SK-N-SH treated with all-trans-retinoic acid at 6 μM for 48 hours (cell line): ENCODE measurements at regions not wholly inside any gene's neighbourhood (a gene's known extent, or its start where the extent isn't known, plus 50 kb on each side); places are given as distances from the start of the nearest gene placed in this dataset.

ENCODE experiments used
- ATAC-seq: fragments of 200-7000 bp; cut with Tn5 transposase; 3 replicates; pipeline ENCODE4 v1.9.1; 2020; ENCODE audit warnings: mild to moderate bottlenecking, moderate library complexity
- ARNTL ChIP-seq: fragments of 450-650 bp; formaldehyde crosslinking; IDR thresholded peaks from 2 replicates; pipeline ENCODE4 v1.5.0; 2020; ENCODE audit warnings: low read depth, mild to moderate bottlenecking, moderate library complexity, borderline replicate concordance
- BACH2 ChIP-seq: fragments of 250-450 bp; sonication (Bioruptor Pico); IDR thresholded peaks from 2 replicates; pipeline ENCODE4 v1.9.0; 2021; ENCODE audit warnings: mild to moderate bottlenecking, borderline replicate concordance
- CREB5 ChIP-seq: fragments of 250-450 bp; sonication (Bioruptor Pico); IDR thresholded peaks from 2 replicates; pipeline ENCODE4 v1.5.1; 2020; ENCODE audit warnings: low read depth, mild to moderate bottlenecking, moderate library complexity
- CSDC2 ChIP-seq: fragments of 250-450 bp; sonication (Bioruptor Pico); IDR thresholded peaks from 2 replicates; pipeline ENCODE4 v1.5.0; 2020; ENCODE audit warnings: mild to moderate bottlenecking, moderate library complexity
- ESRRG ChIP-seq: fragments of 250-450 bp; sonication (Bioruptor Pico); IDR thresholded peaks from 2 replicates; pipeline ENCODE4 v1.6.1; 2021; ENCODE audit warnings: mild to moderate bottlenecking
- GLIS3 ChIP-seq: fragments of 250-450 bp; sonication (Bioruptor Pico); IDR thresholded peaks from 2 replicates; pipeline ENCODE4 v1.5.0; 2020; ENCODE audit warnings: mild to moderate bottlenecking, moderate library complexity
- ISL1 ChIP-seq: fragments of 250-450 bp; sonication (Bioruptor Pico); IDR thresholded peaks from 2 replicates; pipeline ENCODE4 v2.1.2; 2022; ENCODE audit warnings: mild to moderate bottlenecking, moderate library complexity
- OSR1 ChIP-seq: fragments of 250-450 bp; sonication (Bioruptor Pico); IDR thresholded peaks from 2 replicates; pipeline ENCODE4 v1.8.0; 2022; ENCODE audit warnings: moderate library complexity, mild to moderate bottlenecking, inconsistent platforms
- PATZ1 ChIP-seq: fragments of 250-450 bp; sonication (Bioruptor Pico); IDR thresholded peaks from 2 replicates; pipeline ENCODE4 v1.8.0; 2020; ENCODE audit warnings: mild to moderate bottlenecking, moderate library complexity, borderline replicate concordance
- POU6F1 ChIP-seq: fragments of 250-450 bp; sonication (Bioruptor Pico); IDR thresholded peaks from 2 replicates; pipeline ENCODE4 v1.8.0; 2021; ENCODE audit warnings: low read depth, mild to moderate bottlenecking, moderate library complexity, borderline replicate concordance
- PPARA ChIP-seq: fragments of 250-450 bp; sonication (Bioruptor Pico); IDR thresholded peaks from 2 replicates; pipeline ENCODE4 v1.5.0; 2020; ENCODE audit warnings: mild to moderate bottlenecking, borderline replicate concordance
- RARB ChIP-seq: fragments of 250-450 bp; sonication (Bioruptor Pico); IDR thresholded peaks from 2 replicates; pipeline ENCODE4 v1.8.0; 2021; ENCODE audit warnings: mild to moderate bottlenecking, moderate library complexity
- SNAI2 ChIP-seq: fragments of 250-450 bp; sonication (Bioruptor Pico); IDR thresholded peaks from 2 replicates; pipeline ENCODE4 v1.5.0; 2020; ENCODE audit warnings: mild to moderate bottlenecking, moderate library complexity
- TCF4 ChIP-seq: fragments of 250-450 bp; sonication (Bioruptor Pico); IDR thresholded peaks from 2 replicates; pipeline ENCODE4 v1.8.0; 2021; ENCODE audit warnings: mild to moderate bottlenecking, moderate library complexity, borderline replicate concordance
- TOX ChIP-seq: fragments of 250-450 bp; sonication (Bioruptor Pico); IDR thresholded peaks from 2 replicates; pipeline ENCODE4 v1.8.0; 2021; ENCODE audit warnings: mild to moderate bottlenecking, moderate library complexity, borderline replicate concordance
- TSHZ2 ChIP-seq: fragments of 250-450 bp; sonication (Bioruptor Pico); IDR thresholded peaks from 2 replicates; pipeline ENCODE4 v1.5.0; 2020; ENCODE audit warnings: mild to moderate bottlenecking, moderate library complexity
- ZC3H10 ChIP-seq: fragments of 250-450 bp; sonication (Bioruptor Pico); IDR thresholded peaks from 2 replicates; pipeline ENCODE4 v1.5.1; 2021; ENCODE audit warnings: mild to moderate bottlenecking, moderate library complexity
- ZFP3 ChIP-seq: fragments of 250-450 bp; sonication (Bioruptor Pico); IDR thresholded peaks from 2 replicates; pipeline ENCODE4 v1.5.0; 2020; ENCODE audit warnings: mild to moderate bottlenecking, moderate library complexity
- ZFP30 ChIP-seq: fragments of 450-650 bp; formaldehyde crosslinking; IDR thresholded peaks from 2 replicates; pipeline ENCODE4 v1.5.0; 2022; ENCODE audit warnings: mild to moderate bottlenecking, moderate library complexity
- ZNF565 ChIP-seq: fragments of 450-650 bp; formaldehyde crosslinking; conservative IDR thresholded peaks from 2 replicates; pipeline ENCODE4 v1.5.0; 2020; ENCODE audit warnings: low read depth, mild to moderate bottlenecking, moderate library complexity
- ZNF70 ChIP-seq: fragments of 450-650 bp; formaldehyde crosslinking; IDR thresholded peaks from 2 replicates; pipeline ENCODE4 v1.5.0; 2020; ENCODE audit warnings: mild to moderate bottlenecking, moderate library complexity
- ZNF8 ChIP-seq: fragments of 450-650 bp; formaldehyde crosslinking; IDR thresholded peaks from 2 replicates; pipeline ENCODE4 v1.5.0; 2020; ENCODE audit warnings: mild to moderate bottlenecking, moderate library complexity

GRCh38 chr9:14530841-14531240 lies 162.4 kb downstream of the ZDHHC21 start (continued):
- TF ChIP-seq PATZ1: no peak
- no peak for TF ChIP-seq TCF4 (CRISPR knock-in tag)
- no peak for TF ChIP-seq RARB (CRISPR knock-in tag)
- no peak for TF ChIP-seq TOX
- TF ChIP-seq ZNF70 (CRISPR knock-in tag): no peak
- no peak for TF ChIP-seq CREB5 (CRISPR knock-in tag)
- TF ChIP-seq ZNF8: no peak

- TF ChIP-seq ZFP30 (CRISPR knock-in tag) (no peak), ESRRG (no peak), RARB (CRISPR knock-in tag) (no peak), PPARA (no peak), CSDC2 (CRISPR knock-in tag) (no peak), ISL1 (CRISPR knock-in tag) (no peak), TCF4 (CRISPR knock-in tag) (no peak)
- ATAC-seq: no peak
These were observed 162.9 kb downstream of the ZDHHC21 start for GRCh38 chr9:14530366-14530765.

GRCh38 chr9:14529629-14530028 lies 163.6 kb downstream of the ZDHHC21 start:
- no peak for TF ChIP-seq GLIS3 (CRISPR knock-in tag)
- TF ChIP-seq ZFP30 (CRISPR knock-in tag): no peak
- TF ChIP-seq ISL1 (CRISPR knock-in tag): no peak
- TF ChIP-seq TCF4 (CRISPR knock-in tag): no peak
- TF ChIP-seq POU6F1 (CRISPR knock-in tag): no peak
- TF ChIP-seq PATZ1: no peak
- TF ChIP-seq ZNF70 (CRISPR knock-in tag): no peak
- TF ChIP-seq OSR1: no peak
- TF ChIP-seq, all 23 proteins: peak for 0
- no peak for ATAC-seq

- peak; percentile 40; the same call in 2 of the 3 replicates for ATAC-seq
- TF ChIP-seq ZNF8 (no peak), RARB (CRISPR knock-in tag) (peak; percentile 68; the same call in 1 of the 2 replicates), TOX (peak; percentile 57; the same call in 1 of the 2 replicates)
These were observed 164.2 kb downstream of the ZDHHC21 start for GRCh38 chr9:14529054-14529453.

GRCh38 chr9:14526504-14526903 lies 166.7 kb downstream of the ZDHHC21 start:
- ATAC-seq: no peak
- TF ChIP-seq BACH2 (CRISPR knock-in tag) (no peak), TOX (no peak), ZFP30 (CRISPR knock-in tag) (no peak), ZFP3 (CRISPR knock-in tag) (no peak), CSDC2 (CRISPR knock-in tag) (no peak), TSHZ2 (CRISPR knock-in tag) (no peak), ZNF565 (CRISPR knock-in tag) (no peak), OSR1 (no peak), SNAI2 (CRISPR knock-in tag) (no peak), ZNF70 (CRISPR knock-in tag) (no peak), ESRRG (no peak), ISL1 (CRISPR knock-in tag) (no peak), TCF4 (CRISPR knock-in tag) (no peak), ZC3H10 (CRISPR knock-in tag) (no peak), CREB5 (CRISPR knock-in tag) (no peak), RARB (CRISPR knock-in tag) (no peak), POU6F1 (CRISPR knock-in tag) (no peak), ARNTL (CRISPR knock-in tag) (no peak)
